HL-60/S4 (cell line): ENCODE measurements at regions not wholly inside any gene's neighbourhood (a gene's known extent, or its start where the extent isn't known, plus 50 kb on each side); places are given as distances from the start of the nearest gene placed in this dataset.
"Not testable (repeated sequence)": the region's sequence is repeated elsewhere in the genome, so short reads cannot be mapped to it uniquely, and the experiment has no call there.

ENCODE experiments used
- in situ Hi-C: fragments of 300-500 bp; cut with MboI; formaldehyde crosslinking; loops from 2 replicates; pipeline ENCODE4 v1.14.3; 2022; ENCODE audit warnings: low sequenced_read_pairs

- in situ Hi-C loops: no loop called here
Measured at GRCh38 chr18:39241534-39241933, 1675.9 kb upstream of the CELF4 start.

GRCh38 chr18:39238981-39239660 lies 1673.5 kb upstream of the CELF4 start:
- in situ Hi-C loops: no loop called here

- in situ Hi-C loops: no loop called here
Measured at GRCh38 chr18:39235118-39235719, 1669.6 kb upstream of the CELF4 start.

- in situ Hi-C loops: no loop called here
Measured at GRCh38 chr18:39232937-39233336, 1667.3 kb upstream of the CELF4 start.

- in situ Hi-C loops: no loop called here
Measured at GRCh38 chr18:39232490-39232889, 1666.9 kb upstream of the CELF4 start.

GRCh38 chr18:39230086-39230803 lies 1664.6 kb upstream of the CELF4 start:
- in situ Hi-C loops: no loop called here

GRCh38 chr18:39227769-39228168 lies 1662.2 kb upstream of the CELF4 start:
- in situ Hi-C loops: not testable (repeated sequence)

GRCh38 chr18:39225373-39225772 lies 1659.8 kb upstream of the CELF4 start:
- in situ Hi-C loops: no loop called here

- in situ Hi-C loops: no loop called here
Measured at GRCh38 chr18:39223283-39223682, 1657.7 kb upstream of the CELF4 start.

GRCh38 chr18:39215920-39216319 lies 1650.3 kb upstream of the CELF4 start:
- in situ Hi-C loops: no loop called here

GRCh38 chr18:39211461-39211860 lies 1645.9 kb upstream of the CELF4 start:
- in situ Hi-C loops: no loop called here

GRCh38 chr18:39209173-39209572 lies 1643.6 kb upstream of the CELF4 start:
- in situ Hi-C loops: no loop called here

- in situ Hi-C loops: no loop called here
Measured at GRCh38 chr18:39208729-39209128, 1643.1 kb upstream of the CELF4 start.

GRCh38 chr18:39208190-39208589 lies 1642.6 kb upstream of the CELF4 start:
- in situ Hi-C loops: no loop called here

- in situ Hi-C loops: not testable (repeated sequence)
Measured at GRCh38 chr18:39206398-39207103, 1641.0 kb upstream of the CELF4 start.

GRCh38 chr18:39205565-39206195 lies 1640.1 kb upstream of the CELF4 start:
- in situ Hi-C loops: no loop called here

GRCh38 chr18:39200153-39200552 lies 1634.6 kb upstream of the CELF4 start:
- in situ Hi-C loops: no loop called here

- in situ Hi-C loops: no loop called here
Measured at GRCh38 chr18:39199231-39199855, 1633.7 kb upstream of the CELF4 start.

- in situ Hi-C loops: no loop called here
Measured at GRCh38 chr18:39198376-39198775, 1632.8 kb upstream of the CELF4 start.

- in situ Hi-C loops: no loop called here
Measured at GRCh38 chr18:39191931-39192330, 1626.3 kb upstream of the CELF4 start.

- in situ Hi-C loops: no loop called here
Measured at GRCh38 chr18:39191058-39191457, 1625.5 kb upstream of the CELF4 start.
